ENCODE measurements at regions not wholly inside any gene's neighbourhood (a gene's known extent, or its start where the extent isn't known, plus 50 kb on each side); places are given as distances from the start of the nearest gene placed in this dataset.

GRCh38 chr5:5741418-5741817 is 318.9 kb downstream of the ICE1 start:
- Mint-ChIP-seq H3K4me1 (no peaks in the 10 kb centered on the region), H3K9me3 (peaks cover 37% of the 10 kb centered on the region), H3K36me3 (ENCODE audit: low read depth) (peaks cover 2% of the 10 kb centered on the region), H3K27ac (no peak overlapping the region), H3K27me3 (ENCODE audit: insufficient read depth) (no peaks in the 10 kb centered on the region), H3K4me3 (no peak overlapping the region)
- H3K9me3 ChIP-seq (ENCODE audit: control insufficient read depth, low read length) = peaks cover 33% of the 10 kb centered on the region
- no peak for DNase-seq
- TF ChIP-seq CTCF (conservative IDR thresholded peaks at IDR 0.05) = no peak
- H3K27ac ChIP-seq (ENCODE audit: low read depth, low read length) = no peak overlapping the region
- no peak overlapping the region for H3K4me3 ChIP-seq (ENCODE audit: low read length)
- H3K9ac ChIP-seq (ENCODE audit: extremely low read depth, low read length, poor library complexity, severe bottlenecking) = no peak overlapping the region
- no peaks in the 10 kb centered on the region for H3K36me3 ChIP-seq (ENCODE audit: control insufficient read depth, insufficient read depth, low read length)
- no peaks in the 10 kb centered on the region for H3K4me1 ChIP-seq (ENCODE audit: control insufficient read depth, insufficient read depth, low read length)
- H3K27me3 ChIP-seq (ENCODE audit: control insufficient read depth, insufficient read depth, low read length, poor library complexity, severe bottlenecking) = no peaks in the 10 kb centered on the region

- no peak for DNase-seq
- no peak for TF ChIP-seq CTCF (conservative IDR thresholded peaks at IDR 0.05)
- WGBS, 2 experiments (ENCODE audit: insufficient coverage in 1 of 2, insufficient read length in 1 of 2) = 98 to 100% methylated on average over 1 to 3 of the region's 3 CpGs
- H3K27ac Mint-ChIP-seq = no peak overlapping the region
- no peak overlapping the region for H3K4me3 Mint-ChIP-seq
- Histone ChIP-seq H3K27me3 (ENCODE audit: control insufficient read depth, insufficient read depth, low read length, poor library complexity, severe bottlenecking) (no peaks in the 10 kb centered on the region), H3K9ac (ENCODE audit: extremely low read depth, low read length, poor library complexity, severe bottlenecking) (no peak overlapping the region), H3K27ac (ENCODE audit: low read depth, low read length) (no peak overlapping the region), H3K36me3 (ENCODE audit: control insufficient read depth, insufficient read depth, low read length) (no peaks in the 10 kb centered on the region), H3K9me3 (ENCODE audit: control insufficient read depth, low read length) (peaks cover 16% of the 10 kb centered on the region), H3K4me3 (ENCODE audit: low read length) (no peak overlapping the region), H3K4me1 (ENCODE audit: control insufficient read depth, insufficient read depth, low read length) (no peaks in the 10 kb centered on the region)
- no peaks in the 10 kb centered on the region for H3K4me1 Mint-ChIP-seq
- H3K36me3 Mint-ChIP-seq (ENCODE audit: low read depth) = peaks cover 2% of the 10 kb centered on the region
- H3K9me3 Mint-ChIP-seq = peaks cover 20% of the 10 kb centered on the region
- H3K27me3 Mint-ChIP-seq (ENCODE audit: insufficient read depth) = no peaks in the 10 kb centered on the region
Measured at GRCh38 chr5:5739490-5739945, 317.0 kb downstream of the ICE1 start.

GRCh38 chr5:5738797-5739489 is 316.5 kb downstream of the ICE1 start:
- TF ChIP-seq CTCF (conservative IDR thresholded peaks at IDR 0.05) = no peak
- WGBS, 2 experiments (ENCODE audit: insufficient coverage in 1 of 2, insufficient read length in 1 of 2) = 79 to 80% methylated on average over 2 of the region's 2 CpGs
- H3K4me1 Mint-ChIP-seq = no peaks in the 10 kb centered on the region

More at GRCh38 chr5:5738797-5739489, 316.5 kb downstream of the ICE1 start:
- Mint-ChIP-seq H3K9me3 (peaks cover 15% of the 10 kb centered on the region), H3K36me3 (ENCODE audit: low read depth) (peaks cover 2% of the 10 kb centered on the region), H3K27ac (no peak overlapping the region), H3K27me3 (ENCODE audit: insufficient read depth) (no peaks in the 10 kb centered on the region), H3K4me3 (no peak overlapping the region)
- no peak overlapping the region for H3K9ac ChIP-seq (ENCODE audit: extremely low read depth, low read length, poor library complexity, severe bottlenecking)
- H3K36me3 ChIP-seq (ENCODE audit: control insufficient read depth, insufficient read depth, low read length) = no peaks in the 10 kb centered on the region
- H3K27me3 ChIP-seq (ENCODE audit: control insufficient read depth, insufficient read depth, low read length, poor library complexity, severe bottlenecking) = no peaks in the 10 kb centered on the region
- H3K27ac ChIP-seq (ENCODE audit: low read depth, low read length) = no peak overlapping the region
- peaks cover 11% of the 10 kb centered on the region for H3K9me3 ChIP-seq (ENCODE audit: control insufficient read depth, low read length)
- no peak for DNase-seq
- H3K4me3 ChIP-seq (ENCODE audit: low read length) = no peak overlapping the region
- no peaks in the 10 kb centered on the region for H3K4me1 ChIP-seq (ENCODE audit: control insufficient read depth, insufficient read depth, low read length)
